DND-41 (cell line): ENCODE measurements at regions not wholly inside any gene's neighbourhood (a gene's known extent, or its start where the extent isn't known, plus 50 kb on each side); places are given as distances from the start of the nearest gene placed in this dataset.

Source experiments
- CTCF ChIP-seq: IDR thresholded peaks from 2 replicates; pipeline ENCODE4 v1.5.1; 2012; ENCODE audit warnings: borderline replicate concordance, low read length, moderate library complexity, mild to moderate bottlenecking; ENCODE audit not compliant: poor library complexity, severe bottlenecking; ENCODE audit errors: extremely low read depth
- EZH2 ChIP-seq: IDR thresholded peaks from 3 replicates; pipeline ENCODE4 v1.6.1; 2012; ENCODE audit warnings: borderline replicate concordance, low read depth, mild to moderate bottlenecking, moderate library complexity, low read length, inconsistent platforms; ENCODE audit not compliant: severe bottlenecking

- TF ChIP-seq CTCF = no peak
- TF ChIP-seq EZH2 = no peak
These were observed 138.4 kb downstream of the UCK2 start for GRCh38 chr1:165965857-165966256.
